ENCODE measurements at regions not wholly inside any gene's neighbourhood (a gene's known extent, or its start where the extent isn't known, plus 50 kb on each side); places are given as distances from the start of the nearest gene placed in this dataset.

DNA sequence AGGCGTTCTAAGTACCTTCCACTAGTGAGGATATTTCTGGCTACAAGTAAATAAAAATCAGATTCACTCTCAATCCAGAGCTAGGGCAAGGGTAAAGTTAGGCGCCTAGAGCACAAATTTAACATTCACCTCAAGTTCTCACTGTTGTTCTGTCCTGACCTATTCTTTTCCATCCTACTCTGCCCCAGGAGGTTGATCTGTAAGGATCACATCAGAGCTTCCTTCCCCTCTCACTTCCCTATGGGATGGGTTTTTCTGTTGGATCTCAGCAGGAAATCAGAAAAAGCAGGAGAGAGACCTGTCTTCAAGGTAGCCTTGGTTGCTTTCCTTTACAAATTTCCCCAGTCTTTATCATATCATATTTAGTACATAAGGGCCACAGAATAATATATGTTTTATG, 316.7 kb downstream of the GABRG2 start:
- Histone ChIP-seq H3K27ac (replicated peaks in 1 of 4) (no peak overlapping the region), H3K4me3 (no peak overlapping the region), H3K9me3 (no peaks in the 10 kb centered on the region), H3K27me3 (no peaks in the 10 kb centered on the region), H3K4me1 (no peaks in the 10 kb centered on the region), H3K36me3 (no peaks in the 10 kb centered on the region)
- TF ChIP-seq EP300 (IDR thresholded peaks at IDR 0.05): no peak
- TF ChIP-seq POLR2AphosphoS5 (IDR thresholded peaks at IDR 0.05): no peak
- TF ChIP-seq, protein P1, sequence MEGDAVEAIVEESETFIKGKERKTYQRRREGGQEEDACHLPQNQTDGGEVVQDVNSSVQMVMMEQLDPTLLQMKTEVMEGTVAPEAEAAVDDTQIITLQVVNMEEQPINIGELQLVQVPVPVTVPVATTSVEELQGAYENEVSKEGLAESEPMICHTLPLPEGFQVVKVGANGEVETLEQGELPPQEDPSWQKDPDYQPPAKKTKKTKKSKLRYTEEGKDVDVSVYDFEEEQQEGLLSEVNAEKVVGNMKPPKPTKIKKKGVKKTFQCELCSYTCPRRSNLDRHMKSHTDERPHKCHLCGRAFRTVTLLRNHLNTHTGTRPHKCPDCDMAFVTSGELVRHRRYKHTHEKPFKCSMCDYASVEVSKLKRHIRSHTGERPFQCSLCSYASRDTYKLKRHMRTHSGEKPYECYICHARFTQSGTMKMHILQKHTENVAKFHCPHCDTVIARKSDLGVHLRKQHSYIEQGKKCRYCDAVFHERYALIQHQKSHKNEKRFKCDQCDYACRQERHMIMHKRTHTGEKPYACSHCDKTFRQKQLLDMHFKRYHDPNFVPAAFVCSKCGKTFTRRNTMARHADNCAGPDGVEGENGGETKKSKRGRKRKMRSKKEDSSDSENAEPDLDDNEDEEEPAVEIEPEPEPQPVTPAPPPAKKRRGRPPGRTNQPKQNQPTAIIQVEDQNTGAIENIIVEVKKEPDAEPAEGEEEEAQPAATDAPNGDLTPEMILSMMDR (IDR thresholded peaks at IDR 0.05): no peak
- TF ChIP-seq POLR2A (IDR thresholded peaks at IDR 0.05; ENCODE audit: low read depth): no peak
- intact Hi-C loops (cut with DNase I): no loop called here
- no peak for DNase-seq (ENCODE audit: extremely low spot score)
- 49% methylated on average over 2 of the region's 2 CpGs for WGBS

DNA sequence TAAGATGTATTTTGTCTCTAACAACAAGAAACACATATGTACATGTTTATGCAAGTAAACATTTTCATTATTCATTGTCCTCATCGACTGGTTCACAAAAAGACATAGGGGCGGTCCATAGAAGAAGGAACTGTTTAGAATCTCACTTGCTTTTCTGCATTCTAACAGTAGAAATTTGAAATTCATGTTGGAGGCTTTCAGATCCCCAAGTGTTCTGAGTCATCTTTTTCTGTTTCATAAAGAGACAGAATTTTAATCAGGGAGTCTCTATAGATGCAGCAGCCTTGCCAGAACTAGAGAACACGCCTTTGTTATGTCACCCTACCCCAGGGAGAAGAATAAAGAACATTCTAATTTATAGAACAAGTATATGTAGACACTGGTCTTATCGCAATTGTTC, 324.3 kb downstream of the GABRG2 start:
- no peak for DNase-seq (ENCODE audit: extremely low spot score)
- intact Hi-C loops (cut with DNase I): no loop called here
- TF ChIP-seq, protein P1 (IDR thresholded peaks at IDR 0.05): no peak
- TF ChIP-seq POLR2A (IDR thresholded peaks at IDR 0.05; ENCODE audit: low read depth): no peak
- WGBS: 68% methylated on average over 4 of the region's 4 CpGs
- no peak overlapping the region for H3K4me3 ChIP-seq
- H3K27me3 ChIP-seq: no peaks in the 10 kb centered on the region
- H3K36me3 ChIP-seq: no peaks in the 10 kb centered on the region
- peaks cover 0 to 10% (median 6%) of the 10 kb centered on the region in 4 donors for H3K9me3 ChIP-seq
- no peaks in the 10 kb centered on the region for H3K4me1 ChIP-seq
- no peak overlapping the region for H3K27ac ChIP-seq (replicated peaks in 1 of 4)

DNA sequence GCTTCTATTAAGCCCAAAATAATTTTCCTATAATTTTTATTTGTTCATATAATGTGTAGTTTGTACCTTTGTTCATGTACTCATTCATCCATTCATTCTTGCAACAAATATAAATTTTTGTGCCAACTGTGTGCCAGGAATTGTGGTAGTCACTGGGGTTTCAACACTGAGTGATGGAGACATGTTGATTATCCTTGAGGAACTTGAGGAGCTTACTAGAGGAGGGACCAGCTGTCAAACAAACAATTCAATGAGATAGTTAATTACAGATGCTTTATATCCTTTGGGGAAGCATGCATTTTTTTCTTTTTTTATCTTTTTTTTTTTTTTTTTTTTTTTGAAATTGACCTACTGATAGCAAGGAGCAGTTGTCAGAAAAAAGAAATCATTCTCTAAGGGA, 324.8 kb downstream of the GABRG2 start:
- no peaks in the 10 kb centered on the region for H3K36me3 ChIP-seq
- H3K9me3 ChIP-seq: peaks cover 0 to 10% (median 7%) of the 10 kb centered on the region in 4 donors
- TF ChIP-seq EP300 (IDR thresholded peaks at IDR 0.05) (no peak), POLR2A (IDR thresholded peaks at IDR 0.05; ENCODE audit: low read depth) (no peak), POLR2AphosphoS5 (IDR thresholded peaks at IDR 0.05) (no peak)
- TF ChIP-seq, protein P1 (IDR thresholded peaks at IDR 0.05): no peak
- H3K27ac ChIP-seq (replicated peaks in 1 of 4): no peak overlapping the region
- no peaks in the 10 kb centered on the region for H3K4me1 ChIP-seq
- DNase-seq (ENCODE audit: extremely low spot score): no peak
- intact Hi-C loops (cut with DNase I): no loop called here
- no peaks in the 10 kb centered on the region for H3K27me3 ChIP-seq
- no peak overlapping the region for H3K4me3 ChIP-seq

DNA sequence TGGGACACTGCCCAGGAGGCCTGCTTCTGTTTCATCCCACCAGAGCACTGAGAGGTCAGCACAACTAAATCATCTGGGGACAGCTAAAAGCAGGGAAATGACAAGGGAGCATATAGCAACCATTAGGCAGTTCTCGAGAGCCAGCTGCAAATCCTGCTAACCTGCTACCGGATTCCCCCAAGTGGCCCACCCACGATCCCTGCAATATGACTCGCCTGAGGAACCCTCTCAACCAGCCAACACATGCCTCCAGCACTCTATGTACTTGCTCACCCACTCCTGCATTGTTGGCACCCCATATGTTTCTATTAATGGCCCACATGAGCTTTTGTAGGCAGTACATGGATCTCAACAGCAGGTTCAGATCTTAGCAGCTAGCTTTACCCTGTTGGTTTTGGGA, 326.0 kb downstream of the GABRG2 start:
- intact Hi-C loops (cut with DNase I): no loop called here
- WGBS: 97% methylated on average over 4 of the region's 4 CpGs

DNA sequence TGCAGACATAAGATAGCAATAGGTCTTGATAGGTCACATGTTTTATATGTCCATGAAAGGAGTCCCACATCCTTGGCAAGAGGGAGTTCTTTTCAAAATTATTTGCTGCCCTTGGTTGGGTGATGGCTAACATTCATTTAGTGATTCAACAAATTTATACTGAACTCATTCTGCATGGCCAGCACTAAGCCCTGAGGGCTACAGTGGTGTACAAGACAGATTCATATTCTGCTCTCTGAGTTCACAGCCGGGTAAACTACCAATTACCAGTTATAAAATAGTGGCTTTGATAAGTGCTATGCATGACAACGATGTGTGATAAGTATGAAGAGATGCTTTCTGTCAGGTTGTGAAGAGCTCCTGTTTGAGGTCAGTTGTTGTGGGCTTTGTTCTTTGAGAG, 340.0 kb downstream of the GABRG2 start:
- H3K4me3 ChIP-seq: no peak overlapping the region
- H3K27me3 ChIP-seq: no peaks in the 10 kb centered on the region
- no peaks in the 10 kb centered on the region for H3K36me3 ChIP-seq
- no peak overlapping the region for H3K27ac ChIP-seq (replicated peaks in 1 of 4)
- no peak for DNase-seq (ENCODE audit: extremely low spot score)
- WGBS: 71% methylated on average over 2 of the region's 2 CpGs
- no peaks in the 10 kb centered on the region for H3K9me3 ChIP-seq
- no peak for TF ChIP-seq POLR2A (IDR thresholded peaks at IDR 0.05; ENCODE audit: low read depth)
- TF ChIP-seq, protein P1 (IDR thresholded peaks at IDR 0.05): no peak
- intact Hi-C loops (cut with DNase I): no loop called here
- peaks cover 0 to 7% (median 0%) of the 10 kb centered on the region in 4 donors for H3K4me1 ChIP-seq

More for the DNA sequence above, 326.0 kb downstream of the GABRG2 start:
- Histone ChIP-seq H3K27me3 (no peaks in the 10 kb centered on the region), H3K9me3 (peaks cover 0 to 10% (median 7%) of the 10 kb centered on the region in 4 donors), H3K4me3 (no peak overlapping the region), H3K36me3 (no peaks in the 10 kb centered on the region), H3K4me1 (no peaks in the 10 kb centered on the region), H3K27ac (replicated peaks in 1 of 4) (no peak overlapping the region)
- no peak for DNase-seq (ENCODE audit: extremely low spot score)
- TF ChIP-seq, protein P1 (IDR thresholded peaks at IDR 0.05): no peak
- TF ChIP-seq POLR2A (IDR thresholded peaks at IDR 0.05; ENCODE audit: low read depth): no peak
- TF ChIP-seq POLR2AphosphoS5 (IDR thresholded peaks at IDR 0.05): no peak
- TF ChIP-seq EP300 (IDR thresholded peaks at IDR 0.05): no peak
